SK-N-MC (cell line): ENCODE measurements at regions not wholly inside any gene's neighbourhood (a gene's known extent, or its start where the extent isn't known, plus 50 kb on each side); places are given as distances from the start of the nearest gene placed in this dataset.

Source experiments
- EZH2 ChIP-seq: fragments of 200-600 bp; sonication (generic); IDR thresholded peaks from one replicate; pipeline ENCODE4 v1.6.1; 2017; ENCODE audit warnings: antibody characterized with exemption
- POLR2AphosphoS5 ChIP-seq: IDR thresholded peaks from 2 replicates; pipeline ENCODE4 v1.6.1; 2012; ENCODE audit warnings: mild to moderate bottlenecking, low read depth, low read length, borderline replicate concordance

DNA sequence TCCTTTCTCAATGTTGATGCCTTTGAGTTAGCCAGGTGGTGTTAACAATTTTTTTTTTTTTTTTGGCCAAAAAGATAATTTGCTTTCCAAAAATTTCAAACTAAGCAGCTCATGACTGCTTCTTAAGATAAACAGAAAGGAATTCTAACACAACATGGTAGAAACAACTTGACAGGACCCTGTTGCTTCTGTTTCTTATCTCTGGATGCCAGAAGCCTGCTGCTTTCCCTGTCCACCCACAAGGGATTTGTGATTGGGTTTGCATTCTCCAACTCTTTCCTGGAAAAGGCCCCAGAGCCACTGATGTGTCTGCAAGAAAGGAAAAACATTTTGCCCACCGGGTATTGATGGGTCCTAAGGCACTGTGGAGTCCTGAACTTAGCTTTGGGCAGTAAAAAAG, 217.2 kb upstream of the PKDCC start:
- TF ChIP-seq POLR2AphosphoS5 = no peak
- no peak for TF ChIP-seq EZH2
